Hypothalamus (tissue), 51 donors: ENCODE measurements at regions not wholly inside any gene's neighbourhood (a gene's known extent, or its start where the extent isn't known, plus 50 kb on each side); places are given as distances from the start of the nearest gene placed in this dataset.
"Not testable (repeated sequence)": the region's sequence is repeated elsewhere in the genome, so short reads cannot be mapped to it uniquely, and the experiment has no call there.

Experiments
- DNase-seq, 51 donors: peaks; one replicate each; lab custom pipeline; 2025; lab: John Stamatoyannopoulos, UW

GRCh38 chr13:38283346-38283745 lies 66.3 kb upstream of the UFM1 start:
- no peak for DNase-seq

GRCh38 chr13:38265132-38265497 lies 84.5 kb upstream of the UFM1 start:
- DNase-seq, result no peak

GRCh38 chr13:38264363-38265131 lies 85.1 kb upstream of the UFM1 start:
- no peak for DNase-seq

GRCh38 chr13:38262211-38262610 lies 87.4 kb upstream of the UFM1 start:
- DNase-seq, result no peak

- no peak for DNase-seq
Observed at GRCh38 chr13:38255600-38255999, 94.1 kb upstream of the UFM1 start.

- no peak for DNase-seq
Observed at GRCh38 chr13:38239874-38240273, 109.8 kb upstream of the UFM1 start.

- DNase-seq, result no peak
Observed at GRCh38 chr13:38228322-38228721, 121.3 kb upstream of the UFM1 start.

GRCh38 chr13:38226496-38226895 lies 123.2 kb upstream of the UFM1 start:
- DNase-seq, result no peak

- DNase-seq, result peak in 2 of 51 donors; percentile 1
Observed at GRCh38 chr13:38223089-38223488, 126.6 kb upstream of the UFM1 start.

GRCh38 chr13:38221120-38221519 lies 128.5 kb upstream of the UFM1 start:
- not testable (repeated sequence) for DNase-seq

- no peak for DNase-seq
Observed at GRCh38 chr13:38216181-38216580, 133.5 kb upstream of the UFM1 start.

- no peak for DNase-seq
Observed at GRCh38 chr13:38213314-38213713, 136.3 kb upstream of the UFM1 start.

- no peak for DNase-seq
Observed at GRCh38 chr13:38210928-38211596, 138.6 kb upstream of the UFM1 start.

GRCh38 chr13:38204556-38204955 lies 145.1 kb upstream of the UFM1 start:
- DNase-seq, result no peak

GRCh38 chr13:38202740-38203139 lies 146.9 kb upstream of the UFM1 start:
- DNase-seq, result no peak

- no peak for DNase-seq
Observed at GRCh38 chr13:38191016-38191415, 158.6 kb upstream of the UFM1 start.

GRCh38 chr13:38180670-38181069 lies 169.0 kb upstream of the UFM1 start:
- DNase-seq, result no peak

GRCh38 chr13:38180126-38180525 lies 169.5 kb upstream of the UFM1 start:
- DNase-seq, result no peak

GRCh38 chr13:38176664-38177063 lies 173.0 kb upstream of the UFM1 start:
- DNase-seq, result no peak

- no peak for DNase-seq
Observed at GRCh38 chr13:38173403-38173802, 176.2 kb upstream of the UFM1 start.

GRCh38 chr13:38167164-38167822 lies 182.4 kb upstream of the UFM1 start:
- DNase-seq, result no peak

- DNase-seq, result no peak
Observed at GRCh38 chr13:38166116-38166515, 183.5 kb upstream of the UFM1 start.
